Omental fat pad (tissue), 3 donors: ENCODE measurements at regions not wholly inside any gene's neighbourhood (a gene's known extent, or its start where the extent isn't known, plus 50 kb on each side); places are given as distances from the start of the nearest gene placed in this dataset.

Experiments
- ATAC-seq: fragments of 150-250 bp; one replicate; pipeline ENCODE4 v1.9.1; 2016; ENCODE audit warnings: mild to moderate bottlenecking, moderate library complexity; ENCODE audit not compliant: low FRiP score
- DNase-seq: peaks from one replicate; pipeline ENCODE4 v3.0.0-alpha.2; 2019; ENCODE audit warnings: low spot score
- TF ChIP-seq, protein P1 (sequence below), 3 donors: fragments of 450-650 bp; IDR thresholded peaks; one replicate each; pipeline ENCODE4 v1.5.1; 2016 to 2017; ENCODE audit warnings: antibody characterized with exemption in 3 of 3, mild to moderate bottlenecking in 3 of 3, moderate library complexity in 2 of 3

DNA sequence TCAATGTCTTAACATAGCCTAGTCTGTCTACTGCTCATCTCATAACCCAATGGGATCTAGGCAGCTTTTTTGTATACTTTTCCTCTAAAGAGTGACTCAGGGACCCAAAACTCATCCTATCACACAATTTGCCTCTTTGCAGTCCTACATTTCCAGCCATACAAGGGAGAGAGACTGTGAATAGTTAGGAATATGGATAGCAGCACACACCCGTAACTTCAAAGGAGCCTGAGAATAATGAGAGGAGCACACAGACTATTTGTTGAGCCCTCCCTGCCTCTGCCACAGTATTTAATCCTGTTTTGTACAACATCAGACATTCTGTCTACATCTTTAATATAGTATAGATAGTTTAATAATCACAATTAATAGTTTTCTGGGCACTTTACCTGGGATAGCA, 83.2 kb downstream of the AREG start:
- no peak for DNase-seq
- ATAC-seq, result no peak
- TF ChIP-seq, protein P1, sequence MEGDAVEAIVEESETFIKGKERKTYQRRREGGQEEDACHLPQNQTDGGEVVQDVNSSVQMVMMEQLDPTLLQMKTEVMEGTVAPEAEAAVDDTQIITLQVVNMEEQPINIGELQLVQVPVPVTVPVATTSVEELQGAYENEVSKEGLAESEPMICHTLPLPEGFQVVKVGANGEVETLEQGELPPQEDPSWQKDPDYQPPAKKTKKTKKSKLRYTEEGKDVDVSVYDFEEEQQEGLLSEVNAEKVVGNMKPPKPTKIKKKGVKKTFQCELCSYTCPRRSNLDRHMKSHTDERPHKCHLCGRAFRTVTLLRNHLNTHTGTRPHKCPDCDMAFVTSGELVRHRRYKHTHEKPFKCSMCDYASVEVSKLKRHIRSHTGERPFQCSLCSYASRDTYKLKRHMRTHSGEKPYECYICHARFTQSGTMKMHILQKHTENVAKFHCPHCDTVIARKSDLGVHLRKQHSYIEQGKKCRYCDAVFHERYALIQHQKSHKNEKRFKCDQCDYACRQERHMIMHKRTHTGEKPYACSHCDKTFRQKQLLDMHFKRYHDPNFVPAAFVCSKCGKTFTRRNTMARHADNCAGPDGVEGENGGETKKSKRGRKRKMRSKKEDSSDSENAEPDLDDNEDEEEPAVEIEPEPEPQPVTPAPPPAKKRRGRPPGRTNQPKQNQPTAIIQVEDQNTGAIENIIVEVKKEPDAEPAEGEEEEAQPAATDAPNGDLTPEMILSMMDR (IDR thresholded peaks at IDR 0.05), result no peak

DNA sequence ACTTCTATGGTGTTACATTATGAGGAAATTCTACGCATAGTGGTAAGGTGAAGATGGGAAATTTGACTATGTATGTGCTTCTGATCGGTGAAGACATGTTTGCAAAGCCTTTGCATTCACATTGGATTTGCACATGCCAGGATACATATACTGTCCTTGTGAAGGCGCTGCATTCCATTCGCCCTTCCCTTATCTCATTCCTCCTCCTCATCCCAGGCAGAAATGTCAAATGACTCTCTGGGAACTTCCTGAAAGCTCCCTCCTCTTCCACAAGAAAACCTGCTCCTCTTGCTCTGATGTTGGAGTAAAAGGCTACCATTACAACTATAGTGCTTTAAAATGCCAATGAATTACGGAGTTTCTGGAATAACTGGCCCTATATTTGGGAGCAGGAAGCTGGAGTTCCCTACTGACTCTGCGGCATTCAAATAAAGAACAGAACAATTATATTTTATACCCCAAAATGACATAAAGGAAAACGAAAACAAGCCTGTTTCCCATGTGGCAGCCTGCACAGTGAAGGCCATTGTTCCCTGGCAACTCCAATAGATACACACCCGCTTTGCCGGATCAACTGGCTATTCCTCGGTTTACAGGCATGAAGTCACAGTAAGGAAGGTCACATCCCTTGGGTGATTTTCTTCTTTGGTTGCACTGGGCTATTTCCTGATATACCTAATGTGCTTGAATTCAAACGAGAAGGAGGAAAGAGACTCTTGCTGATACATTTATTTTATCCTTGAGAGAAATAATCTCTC, 84.5 kb downstream of the AREG start:
- DNase-seq (no peak), ATAC-seq (no peak)
- TF ChIP-seq, protein P1 (IDR thresholded peaks at IDR 0.05), result no peak

DNA sequence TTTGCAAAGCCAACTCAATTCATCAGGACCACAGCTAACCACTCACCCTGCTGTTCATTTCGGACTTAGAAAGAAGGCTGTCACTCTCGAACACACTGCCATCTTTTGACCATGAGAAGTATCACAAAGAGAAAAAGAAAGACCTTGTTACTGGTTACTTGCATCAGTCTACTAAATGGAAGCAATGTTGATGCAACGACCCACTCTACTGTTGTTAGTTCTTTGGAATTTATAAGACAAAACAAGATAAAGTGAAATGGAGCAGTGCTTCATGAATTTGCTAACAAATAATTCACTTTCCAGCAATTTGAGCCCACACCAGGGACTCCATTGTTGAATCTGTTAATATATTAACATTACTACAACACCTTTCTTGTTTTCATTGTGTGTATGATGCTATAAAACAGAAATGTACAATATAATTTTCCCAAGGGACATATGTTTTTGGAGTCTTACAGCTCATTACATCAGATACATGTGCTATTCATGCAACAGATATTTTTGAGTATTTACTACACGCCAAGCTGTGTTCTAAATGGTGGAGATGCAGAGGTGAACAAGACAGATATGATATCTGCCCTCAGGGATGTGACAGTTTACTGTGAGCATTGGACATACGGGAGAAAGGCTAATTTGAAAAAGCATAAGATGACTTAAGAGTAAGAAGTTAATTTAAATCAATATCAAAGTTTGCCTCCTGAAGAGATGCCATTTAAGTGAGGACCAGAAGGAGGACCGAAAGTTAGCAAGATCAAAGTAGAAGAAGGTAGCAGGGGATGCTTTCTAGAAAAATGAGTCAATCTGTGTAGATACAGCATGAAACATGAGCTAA, 87.2 kb downstream of the AREG start:
- ATAC-seq (peak; percentile 69), DNase-seq (no peak)
- TF ChIP-seq, protein P1 (IDR thresholded peaks at IDR 0.05), result no peak

DNA sequence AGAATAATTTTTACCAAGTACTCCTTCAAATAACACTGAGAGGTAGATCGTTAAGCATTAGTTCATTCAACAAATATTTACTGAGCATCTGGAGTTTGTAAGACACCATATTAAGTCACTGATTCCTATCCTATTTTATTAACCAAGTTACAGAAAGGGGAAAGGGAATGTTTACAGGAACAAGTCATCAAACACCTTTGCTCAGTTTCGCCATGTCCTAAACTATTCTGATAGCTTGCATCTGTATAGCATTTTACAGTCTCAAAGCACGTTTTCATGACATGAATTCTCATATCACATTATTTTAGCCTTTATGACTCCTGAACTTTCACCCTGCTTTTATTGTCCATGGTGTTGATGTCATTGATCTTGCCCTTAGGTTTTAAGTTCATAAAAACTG, 89.2 kb downstream of the AREG start:
- TF ChIP-seq, protein P1 (IDR thresholded peaks at IDR 0.05), result no peak
- DNase-seq (no peak), ATAC-seq (no peak)

DNA sequence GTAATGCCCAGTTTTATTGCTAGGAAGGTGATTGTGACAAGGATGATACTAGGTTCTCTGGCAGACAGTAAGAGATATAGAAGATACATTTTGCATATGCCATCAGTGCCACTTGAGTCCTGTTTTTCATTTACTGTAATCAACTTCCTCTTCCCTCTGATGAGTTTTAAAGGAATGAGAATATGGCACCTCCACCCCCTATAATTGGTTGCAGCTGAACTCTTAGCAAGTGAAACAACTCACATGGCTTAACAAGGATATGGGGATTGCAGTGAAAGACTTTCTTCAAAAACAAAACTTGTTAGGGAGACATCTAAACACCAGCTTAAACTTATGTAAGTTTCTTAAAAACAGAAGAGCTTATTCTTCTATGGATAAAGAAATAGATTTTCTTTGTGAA, 90.0 kb downstream of the AREG start:
- DNase-seq (no peak), ATAC-seq (no peak)
- TF ChIP-seq, protein P1 (IDR thresholded peaks at IDR 0.05), result no peak

DNA sequence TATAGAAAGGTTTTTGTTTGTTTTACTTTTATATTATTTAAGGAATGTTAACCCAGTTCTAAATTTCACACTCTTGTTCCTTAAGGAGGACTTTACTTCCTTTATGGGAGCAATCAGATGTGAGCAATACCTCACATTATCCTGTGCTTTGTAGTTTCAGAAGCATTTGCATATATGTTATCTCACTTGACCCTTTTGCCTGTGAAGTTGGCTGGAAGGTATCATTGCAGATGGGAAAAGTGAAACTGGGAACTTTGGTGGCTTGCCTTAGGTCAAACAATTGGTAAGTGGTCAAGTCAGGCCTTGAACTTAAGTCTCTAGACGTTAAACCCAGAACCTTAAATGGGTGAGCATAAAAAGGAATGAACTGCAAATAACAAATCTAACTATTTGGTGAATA, 90.6 kb downstream of the AREG start:
- TF ChIP-seq, protein P1 (IDR thresholded peaks at IDR 0.05), result no peak
- ATAC-seq (no peak), DNase-seq (no peak)
